Activated CD4-positive, alpha-beta T cell treated with anti-CD3 and anti-CD28 coated beads for 36 hours (primary cell): ENCODE measurements at regions not wholly inside any gene's neighbourhood (a gene's known extent, or its start where the extent isn't known, plus 50 kb on each side); places are given as distances from the start of the nearest gene placed in this dataset.
A peak's percentile ranks its signal among the peaks of the same experiment; 100 is the strongest.
"Not testable (repeated sequence)": the region's sequence is repeated elsewhere in the genome, so short reads cannot be mapped to it uniquely, and the experiment has no call there.

Source experiments
- ATAC-seq: fragments of 200-7000 bp; cut with Tn5 transposase; one replicate; pipeline ENCODE4 v1.10.0; 2021; ENCODE audit warnings: mild to moderate bottlenecking, moderate library complexity
- CTCF ChIA-PET: fragments of 350-600 bp; sonication (Branson Sonifier 250); formaldehyde crosslinking; loops from one replicate; lab custom pipeline; 2021; ENCODE audit warnings: antibody characterized with exemption; lab: Charles Lee
- POLR2A ChIA-PET: fragments of 350-600 bp; sonication (Branson Sonifier 250); formaldehyde crosslinking; loops from one replicate; lab custom pipeline; 2021; ENCODE audit warnings: antibody characterized with exemption, inconsistent platforms; lab: Charles Lee
- DNase-seq: peaks from one replicate; pipeline ENCODE4 v3.0.0-alpha.2; 2020
- H3K27ac Mint-ChIP-seq: one replicate; pipeline ENCODE4 v1.8.0; 2021; ENCODE audit warnings: mixed read lengths
- H3K27me3 Mint-ChIP-seq: one replicate; pipeline ENCODE4 v1.8.0; 2021; ENCODE audit warnings: mixed read lengths
- H3K36me3 Mint-ChIP-seq: one replicate; pipeline ENCODE4 v1.8.0; 2021; ENCODE audit warnings: low read depth, mixed read lengths
- H3K4me1 Mint-ChIP-seq: one replicate; pipeline ENCODE4 v1.8.0; 2021; ENCODE audit warnings: mixed read lengths
- H3K4me3 Mint-ChIP-seq: one replicate; pipeline ENCODE4 v1.8.0; 2021; ENCODE audit warnings: mild to moderate bottlenecking, moderate library complexity, mixed read lengths
- H3K9me3 Mint-ChIP-seq: one replicate; pipeline ENCODE4 v1.8.0; 2021; ENCODE audit warnings: low read depth, mixed read lengths
- intact Hi-C, 2 experiments: fragments of 100-400 bp; cut with DNase I in 1 of 2; cut with micrococcal nuclease in 1 of 2; formaldehyde crosslinking; loops; one replicate each; pipeline versions ENCODE4 v1.14.2 to v1.15.1; 2022 to 2024; cut with DNase I, micrococcal nuclease

- H3K36me3 Mint-ChIP-seq, H3K27ac Mint-ChIP-seq, POLR2A ChIA-PET, H3K27me3 Mint-ChIP-seq, DNase-seq, intact Hi-C loops, CTCF ChIA-PET, H3K4me1 Mint-ChIP-seq, H3K9me3 Mint-ChIP-seq, H3K4me3 Mint-ChIP-seq: not testable (repeated sequence)
- ATAC-seq: peak; percentile 7
Measured at GRCh38 chr1:146535575-146535974, 306.8 kb upstream of the NOTCH2NLA start.

GRCh38 chr1:146530958-146531357 is 302.1 kb upstream of the NOTCH2NLA start:
- H3K4me3 Mint-ChIP-seq, CTCF ChIA-PET, H3K4me1 Mint-ChIP-seq, DNase-seq, intact Hi-C loops, ATAC-seq, POLR2A ChIA-PET, H3K27ac Mint-ChIP-seq, H3K9me3 Mint-ChIP-seq, H3K36me3 Mint-ChIP-seq, H3K27me3 Mint-ChIP-seq: not testable (repeated sequence)

DNA sequence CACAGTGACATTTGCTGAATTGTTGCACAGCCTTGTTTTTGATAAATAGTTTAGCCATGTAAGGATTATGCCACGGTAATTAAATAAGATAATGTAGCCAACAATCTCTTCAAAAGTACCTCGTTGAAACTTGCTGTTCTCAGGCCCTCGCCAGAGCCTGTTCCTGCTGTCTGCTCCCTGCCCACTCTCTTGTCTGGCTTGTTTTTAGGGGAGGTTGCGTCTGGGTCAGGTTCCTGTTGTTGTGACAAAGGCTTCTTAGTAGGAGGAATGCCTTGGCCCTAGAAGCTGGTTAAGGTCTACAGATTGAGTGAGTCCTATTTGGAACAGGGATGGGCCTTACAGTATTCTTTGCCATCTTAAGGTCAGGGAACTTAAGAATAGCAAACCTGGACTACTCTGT is 294.0 kb upstream of the NOTCH2NLA start:
- H3K9me3 Mint-ChIP-seq, H3K4me3 Mint-ChIP-seq, POLR2A ChIA-PET, H3K27ac Mint-ChIP-seq, ATAC-seq, DNase-seq, H3K4me1 Mint-ChIP-seq, H3K36me3 Mint-ChIP-seq, CTCF ChIA-PET, intact Hi-C loops, H3K27me3 Mint-ChIP-seq: not testable (repeated sequence)

DNA sequence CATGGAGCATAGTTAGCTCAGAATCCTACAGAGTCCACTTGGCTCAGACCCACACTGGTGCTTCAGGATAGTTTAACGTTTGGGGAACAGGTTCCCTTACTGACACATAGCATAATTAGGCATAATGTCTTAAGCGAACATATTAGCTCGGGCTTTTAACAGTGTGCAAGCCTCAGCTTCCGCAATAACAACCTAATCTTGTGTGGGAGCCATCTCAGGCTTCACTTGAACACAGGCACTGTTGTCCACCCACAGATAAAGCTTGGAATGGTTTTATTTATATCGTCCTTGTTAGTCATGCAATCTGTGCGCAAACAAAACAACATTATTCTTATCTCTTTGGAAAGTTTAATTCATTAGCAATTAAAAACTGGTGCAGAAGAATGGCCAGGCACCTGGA is 293.5 kb upstream of the NOTCH2NLA start:
- DNase-seq, POLR2A ChIA-PET, ATAC-seq, H3K4me1 Mint-ChIP-seq, H3K4me3 Mint-ChIP-seq, H3K9me3 Mint-ChIP-seq, H3K36me3 Mint-ChIP-seq, intact Hi-C loops, H3K27me3 Mint-ChIP-seq, CTCF ChIA-PET, H3K27ac Mint-ChIP-seq: not testable (repeated sequence)

- DNase-seq, intact Hi-C loops, H3K4me1 Mint-ChIP-seq, ATAC-seq, H3K27me3 Mint-ChIP-seq, POLR2A ChIA-PET, H3K4me3 Mint-ChIP-seq, H3K27ac Mint-ChIP-seq, CTCF ChIA-PET, H3K9me3 Mint-ChIP-seq, H3K36me3 Mint-ChIP-seq: not testable (repeated sequence)
Measured at GRCh38 chr1:146521804-146522203, 293.0 kb upstream of the NOTCH2NLA start.

GRCh38 chr1:146513754-146514153 is 284.9 kb upstream of the NOTCH2NLA start:
- CTCF ChIA-PET, ATAC-seq, H3K9me3 Mint-ChIP-seq, DNase-seq, H3K4me3 Mint-ChIP-seq, H3K4me1 Mint-ChIP-seq, H3K27ac Mint-ChIP-seq, intact Hi-C loops, H3K36me3 Mint-ChIP-seq, H3K27me3 Mint-ChIP-seq, POLR2A ChIA-PET: not testable (repeated sequence)

GRCh38 chr1:146511047-146511777 is 282.4 kb upstream of the NOTCH2NLA start:
- POLR2A ChIA-PET, ATAC-seq, H3K27ac Mint-ChIP-seq, H3K27me3 Mint-ChIP-seq, H3K9me3 Mint-ChIP-seq, intact Hi-C loops, H3K4me1 Mint-ChIP-seq, H3K4me3 Mint-ChIP-seq, H3K36me3 Mint-ChIP-seq, DNase-seq, CTCF ChIA-PET: not testable (repeated sequence)

GRCh38 chr1:146510248-146510983 is 281.6 kb upstream of the NOTCH2NLA start:
- ATAC-seq, intact Hi-C loops, H3K27ac Mint-ChIP-seq, H3K27me3 Mint-ChIP-seq, POLR2A ChIA-PET, H3K9me3 Mint-ChIP-seq, DNase-seq, CTCF ChIA-PET, H3K4me3 Mint-ChIP-seq, H3K36me3 Mint-ChIP-seq, H3K4me1 Mint-ChIP-seq: not testable (repeated sequence)

DNA sequence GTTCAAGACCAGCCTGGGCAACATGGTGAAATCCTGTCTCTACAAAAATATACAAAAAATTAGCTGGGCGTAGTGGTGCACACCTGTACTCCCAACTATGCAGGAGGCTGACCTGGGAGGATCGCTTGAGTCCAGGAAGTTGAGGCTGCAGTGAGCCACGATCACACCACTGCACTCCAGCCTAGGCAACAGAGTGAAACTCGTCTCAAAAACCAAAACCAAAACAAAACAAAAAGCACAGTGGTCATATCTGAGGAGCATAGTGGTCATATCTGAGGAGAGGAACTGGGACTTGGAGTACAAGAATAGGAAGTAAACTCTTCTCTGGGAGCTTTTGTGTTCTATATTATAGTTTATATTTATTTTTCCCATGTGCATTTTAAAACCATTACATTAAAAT is 275.3 kb upstream of the NOTCH2NLA start:
- H3K27ac Mint-ChIP-seq, H3K36me3 Mint-ChIP-seq, ATAC-seq, POLR2A ChIA-PET, H3K27me3 Mint-ChIP-seq, H3K9me3 Mint-ChIP-seq, intact Hi-C loops, H3K4me1 Mint-ChIP-seq, H3K4me3 Mint-ChIP-seq, DNase-seq, CTCF ChIA-PET: not testable (repeated sequence)

- DNase-seq, H3K4me1 Mint-ChIP-seq, H3K4me3 Mint-ChIP-seq, H3K27me3 Mint-ChIP-seq, CTCF ChIA-PET, POLR2A ChIA-PET, H3K27ac Mint-ChIP-seq, intact Hi-C loops, H3K36me3 Mint-ChIP-seq, H3K9me3 Mint-ChIP-seq, ATAC-seq: not testable (repeated sequence)
Measured at GRCh38 chr1:146487555-146487954, 258.7 kb upstream of the NOTCH2NLA start.

DNA sequence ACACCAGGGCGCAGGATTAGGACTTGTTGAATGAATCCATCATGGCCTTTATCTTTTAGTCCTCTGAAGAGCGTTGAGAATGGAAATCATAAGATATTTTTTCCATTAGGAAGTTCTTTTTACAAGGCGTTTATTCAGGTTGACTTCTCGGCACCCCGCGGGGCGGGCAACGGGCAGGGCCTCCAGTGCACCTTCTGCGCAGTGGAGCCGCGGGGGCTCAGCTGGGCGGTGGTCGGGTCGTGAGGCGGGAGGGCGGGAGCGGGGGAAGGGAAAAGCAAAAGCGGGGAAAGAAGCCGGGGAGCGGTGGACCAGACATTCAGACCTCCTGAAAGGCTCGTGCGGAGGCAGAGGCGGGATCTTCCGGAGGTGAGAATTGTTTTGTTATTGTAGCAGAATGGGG is 258.3 kb upstream of the NOTCH2NLA start:
- H3K27me3 Mint-ChIP-seq, POLR2A ChIA-PET, H3K4me1 Mint-ChIP-seq, H3K9me3 Mint-ChIP-seq, H3K36me3 Mint-ChIP-seq, intact Hi-C loops, DNase-seq, ATAC-seq, H3K27ac Mint-ChIP-seq, H3K4me3 Mint-ChIP-seq, CTCF ChIA-PET: not testable (repeated sequence)

DNA sequence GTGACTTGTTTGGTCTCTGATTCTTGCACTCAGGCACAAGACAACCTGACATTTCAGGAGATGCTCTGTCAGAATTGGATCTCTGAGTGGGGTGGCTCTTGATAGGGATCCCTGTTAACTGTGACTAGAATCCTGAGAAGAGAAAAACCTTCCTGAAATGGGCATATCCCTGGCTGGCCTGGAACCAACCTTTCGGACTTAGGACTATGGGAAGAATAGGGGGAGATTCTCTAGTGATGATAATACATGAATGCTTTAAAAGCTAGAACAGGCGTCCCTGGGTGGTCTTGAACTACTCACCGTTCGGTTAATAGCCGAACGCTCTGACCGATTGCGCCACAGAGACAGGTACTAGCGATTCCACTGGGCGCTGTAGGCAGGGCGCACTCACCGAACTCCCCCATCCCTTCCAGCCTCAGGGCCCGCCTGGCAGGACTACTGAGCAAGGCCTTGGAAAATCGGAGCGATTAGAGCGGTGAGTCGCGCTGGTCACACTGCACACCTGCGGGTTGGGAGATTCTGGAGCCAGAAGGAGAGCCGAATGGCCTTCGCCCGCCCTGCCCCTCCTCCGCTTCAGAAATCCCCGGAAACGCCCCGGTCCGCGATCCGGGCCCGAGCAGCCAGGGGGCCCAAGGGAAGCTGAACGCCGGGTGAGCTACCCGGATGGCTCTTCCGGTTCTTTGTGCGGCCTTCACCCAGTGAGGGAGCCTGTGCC is 257.6 kb upstream of the NOTCH2NLA start:
- CTCF ChIA-PET, H3K9me3 Mint-ChIP-seq, ATAC-seq, H3K27ac Mint-ChIP-seq, H3K27me3 Mint-ChIP-seq, H3K4me1 Mint-ChIP-seq, POLR2A ChIA-PET, H3K36me3 Mint-ChIP-seq, intact Hi-C loops, H3K4me3 Mint-ChIP-seq: not testable (repeated sequence)
- peak; percentile 9 for DNase-seq
